HG03095 (cell line): ENCODE measurements at regions not wholly inside any gene's neighbourhood (a gene's known extent, or its start where the extent isn't known, plus 50 kb on each side); places are given as distances from the start of the nearest gene placed in this dataset.
"Not testable (repeated sequence)": the region's sequence is repeated elsewhere in the genome, so short reads cannot be mapped to it uniquely, and the experiment has no call there.

Experiments
- ATAC-seq: cut with Tn5 transposase; IDR thresholded peaks from one replicate; pipeline ENCODE4 v1.9.1; 2021; ENCODE audit warnings: moderate library complexity; ENCODE audit not compliant: unreplicated experiment

DNA sequence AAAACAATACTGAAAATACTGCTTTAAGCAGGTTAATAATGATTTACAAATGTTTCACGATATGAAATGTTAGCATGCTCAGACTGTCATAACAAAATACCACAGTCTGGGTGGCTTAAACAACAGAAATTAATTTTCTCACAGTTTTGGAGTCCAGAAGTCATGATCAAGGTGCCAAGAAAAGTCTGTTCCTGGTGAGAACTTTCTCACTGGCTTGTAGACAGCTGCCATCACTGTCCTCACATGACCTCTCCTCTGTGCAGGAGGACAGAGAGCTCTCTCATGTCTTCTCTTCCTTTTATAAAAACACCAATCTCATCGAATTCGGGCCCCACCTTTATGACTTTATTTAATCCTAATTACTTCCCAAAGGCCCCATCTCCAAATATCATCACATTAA lies 426.7 kb downstream of the KLHL13 start:
- no peak for ATAC-seq

DNA sequence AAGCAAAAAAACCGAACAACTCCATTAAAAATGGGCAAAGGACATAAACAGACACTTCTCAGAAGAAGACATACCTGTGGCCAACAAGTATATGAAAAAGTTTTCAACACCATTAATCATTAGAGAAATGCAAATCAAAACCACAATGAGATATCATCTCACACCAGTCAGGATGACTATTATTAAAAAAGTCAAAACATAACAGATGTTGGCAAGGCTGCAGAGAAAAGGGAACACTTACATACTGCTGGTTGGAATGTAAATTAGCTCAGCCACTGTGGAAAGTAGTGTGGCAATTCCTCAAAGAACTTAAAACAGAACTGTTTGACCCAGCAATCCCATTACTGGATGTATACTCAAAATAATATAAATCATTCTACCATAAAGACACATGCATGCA lies 436.3 kb downstream of the KLHL13 start:
- no peak for ATAC-seq

DNA sequence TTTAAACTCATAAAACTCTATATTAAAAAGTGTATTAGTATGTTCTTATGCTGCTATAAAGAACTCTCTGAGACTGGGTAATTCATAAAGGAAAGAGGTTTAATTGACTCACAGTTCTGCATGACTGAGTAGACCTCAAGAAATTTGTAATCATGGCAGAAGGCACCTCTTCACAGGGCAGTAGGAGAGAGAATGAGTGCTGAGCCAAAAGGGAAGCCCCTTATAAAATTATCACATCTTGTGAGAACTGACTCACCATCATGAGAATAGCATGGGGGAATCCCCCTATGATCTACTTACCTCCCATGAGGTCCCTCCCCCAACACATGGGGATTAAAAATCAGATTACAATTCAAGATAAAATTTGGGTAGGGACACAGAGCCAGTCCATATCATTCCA lies 463.2 kb downstream of the KLHL13 start:
- ATAC-seq = no peak

DNA sequence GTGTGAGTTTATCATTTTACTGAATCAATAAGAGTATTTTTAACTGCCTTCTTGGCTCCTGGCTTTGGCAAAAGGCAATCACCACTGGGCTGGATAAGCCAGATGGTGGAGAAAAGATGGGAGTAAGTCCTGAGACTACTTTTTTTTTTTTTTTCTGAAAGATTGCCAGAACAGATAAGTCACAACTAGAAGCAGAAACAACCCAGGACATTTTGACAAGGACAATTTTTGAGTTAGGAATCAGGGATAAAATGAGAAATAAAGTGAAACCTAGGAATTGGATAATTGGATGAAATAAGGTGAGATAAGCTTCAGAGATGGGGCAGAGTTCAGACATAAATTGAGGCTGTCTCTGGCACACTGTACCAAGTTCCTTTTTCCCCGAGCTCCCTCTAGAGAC lies 471.0 kb downstream of the KLHL13 start:
- ATAC-seq = no peak

DNA sequence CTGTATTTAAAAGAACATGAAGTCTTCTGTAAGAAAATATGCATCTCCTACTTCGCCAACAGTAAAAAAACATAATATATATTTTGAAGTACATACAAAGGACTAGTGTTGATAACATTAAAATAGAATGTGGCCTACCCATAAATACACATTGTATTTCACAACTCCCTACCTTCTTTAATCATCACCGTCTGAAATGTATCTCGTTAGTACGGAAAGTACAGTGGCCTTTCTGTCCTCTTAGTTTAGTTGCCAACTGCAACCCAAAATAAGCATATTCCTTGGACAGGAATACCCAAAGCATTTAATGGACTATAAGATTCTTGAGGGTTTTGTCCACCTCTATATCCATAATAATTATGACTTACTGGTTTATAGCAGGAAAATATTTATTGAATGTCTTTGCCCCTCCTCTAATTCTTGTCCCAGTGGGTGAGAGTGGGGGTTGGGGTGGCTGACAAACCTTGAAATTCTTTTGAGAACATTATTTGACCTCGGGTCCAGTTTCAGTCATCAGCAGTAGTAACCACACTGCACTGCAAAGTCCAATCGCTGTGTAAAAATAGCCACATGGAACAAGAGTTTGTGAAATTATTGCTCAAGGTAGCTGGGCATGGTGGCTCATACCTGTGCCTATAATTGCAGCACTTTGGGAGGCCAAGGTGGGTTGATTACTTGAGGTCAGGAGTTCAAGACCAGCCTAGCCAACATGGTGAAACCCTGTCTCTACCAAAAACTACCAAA lies 474.5 kb downstream of the KLHL13 start:
- no peak for ATAC-seq

DNA sequence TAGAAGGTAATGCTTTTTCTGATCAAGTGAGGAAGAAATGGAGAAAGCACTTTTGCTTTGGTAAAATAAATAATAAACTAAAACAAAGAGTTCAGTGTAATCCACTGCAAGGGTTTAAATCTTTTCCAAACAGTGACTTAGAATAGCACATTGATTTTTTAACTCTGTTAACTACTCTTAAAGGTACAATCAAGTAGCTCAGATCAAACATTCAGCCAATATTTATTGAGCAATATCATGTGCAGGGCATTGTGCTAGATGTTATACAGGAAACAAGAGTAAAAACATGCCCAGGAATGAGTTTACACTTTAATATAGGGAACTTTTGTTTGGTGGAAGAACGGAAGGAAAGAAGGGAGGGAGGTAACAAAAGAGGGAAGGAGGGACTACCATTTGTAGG lies 479.8 kb downstream of the KLHL13 start:
- ATAC-seq = no peak

DNA sequence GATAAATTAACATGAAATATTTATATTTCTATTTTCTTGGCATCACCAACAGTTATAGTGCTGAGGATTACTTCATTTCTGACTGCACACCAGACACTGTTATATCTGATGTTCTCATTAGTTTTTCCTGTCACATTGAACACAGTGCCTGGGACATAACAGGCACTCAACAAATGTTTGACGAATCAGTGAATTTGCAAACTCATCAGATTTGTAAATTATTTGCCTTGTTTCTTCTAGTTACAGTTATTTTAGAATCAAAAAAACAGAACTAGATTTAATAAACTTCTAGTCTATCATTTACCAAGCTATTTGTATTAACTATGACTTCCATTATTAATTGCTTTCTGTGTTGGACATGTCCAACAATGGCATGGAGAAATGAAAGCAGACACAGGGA lies 483.3 kb downstream of the KLHL13 start:
- no peak for ATAC-seq

DNA sequence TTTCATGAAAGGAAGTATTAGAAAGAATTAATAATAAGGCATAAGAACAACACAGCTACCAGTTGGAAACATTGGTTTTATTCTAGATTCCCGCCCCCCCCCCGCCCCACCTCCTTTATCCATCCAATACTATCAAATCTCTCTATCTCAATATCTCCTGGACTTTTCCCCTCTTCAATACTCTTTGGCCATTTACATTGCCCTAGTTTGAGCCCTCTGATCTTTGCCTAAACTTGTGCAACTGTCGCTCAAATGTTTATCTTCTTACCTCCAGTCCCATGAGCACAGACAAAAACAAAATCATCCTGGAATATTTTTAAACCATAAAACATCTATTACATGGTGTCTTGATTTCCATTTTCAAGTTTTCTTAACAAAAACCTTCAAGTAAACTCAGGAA lies 488.2 kb downstream of the KLHL13 start:
- ATAC-seq = no peak

DNA sequence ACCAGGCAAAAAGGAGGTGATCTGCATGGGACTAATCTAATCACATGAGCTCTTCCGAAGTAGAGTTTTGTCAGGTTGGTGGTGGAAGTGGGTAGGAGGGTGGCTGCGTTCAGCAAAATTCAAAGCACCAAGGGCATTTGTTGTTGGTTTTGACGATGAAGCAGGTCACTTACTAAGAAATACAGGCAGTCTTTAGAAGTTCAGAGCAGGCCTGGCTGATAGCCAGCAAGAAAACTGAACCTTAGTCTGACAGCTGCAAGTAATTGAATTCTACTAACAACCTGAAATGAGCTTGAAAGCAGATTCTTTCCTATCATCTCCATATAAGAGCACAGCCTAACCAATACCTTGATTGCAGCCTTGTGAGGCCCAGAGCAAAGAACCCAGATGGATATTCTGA lies 505.8 kb downstream of the KLHL13 start:
- ATAC-seq = no peak

DNA sequence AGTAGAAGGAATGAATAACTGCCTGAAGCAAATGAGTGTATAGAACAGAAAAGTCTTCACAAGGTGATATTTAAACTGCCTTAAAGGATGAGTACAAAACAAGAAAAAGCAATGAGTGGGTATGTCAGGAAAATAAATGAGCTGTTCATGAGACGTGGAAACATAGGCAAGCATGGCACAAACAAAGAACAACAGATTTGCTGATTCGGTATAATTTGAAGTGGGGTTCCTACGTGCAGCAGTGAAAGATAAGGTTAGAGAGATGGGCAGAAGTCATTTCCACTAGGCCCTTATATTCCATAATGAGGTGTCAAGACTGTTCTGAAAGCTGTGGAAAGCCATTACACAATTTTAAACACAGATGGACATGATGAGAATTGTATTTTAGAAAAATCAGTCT lies 506.6 kb downstream of the KLHL13 start:
- no peak for ATAC-seq

DNA sequence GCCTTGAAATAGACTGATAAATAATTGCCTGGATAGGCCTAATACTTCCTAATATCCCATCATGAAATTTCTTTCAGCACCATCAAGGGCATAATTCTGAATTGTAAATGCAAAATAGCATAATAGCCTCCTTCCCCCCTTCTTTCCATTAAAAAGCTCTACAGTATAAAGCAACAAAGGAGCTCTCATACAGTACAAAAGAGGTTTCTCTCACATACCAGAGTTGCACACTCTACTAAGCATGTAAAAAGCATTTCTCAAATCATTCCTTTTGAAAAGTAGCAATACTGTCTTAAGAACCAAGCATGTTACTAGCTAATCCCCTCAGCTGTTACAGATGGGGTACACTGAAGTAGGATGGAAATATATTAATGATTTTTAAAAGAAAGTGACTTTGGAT lies 509.0 kb downstream of the KLHL13 start:
- ATAC-seq = no peak

DNA sequence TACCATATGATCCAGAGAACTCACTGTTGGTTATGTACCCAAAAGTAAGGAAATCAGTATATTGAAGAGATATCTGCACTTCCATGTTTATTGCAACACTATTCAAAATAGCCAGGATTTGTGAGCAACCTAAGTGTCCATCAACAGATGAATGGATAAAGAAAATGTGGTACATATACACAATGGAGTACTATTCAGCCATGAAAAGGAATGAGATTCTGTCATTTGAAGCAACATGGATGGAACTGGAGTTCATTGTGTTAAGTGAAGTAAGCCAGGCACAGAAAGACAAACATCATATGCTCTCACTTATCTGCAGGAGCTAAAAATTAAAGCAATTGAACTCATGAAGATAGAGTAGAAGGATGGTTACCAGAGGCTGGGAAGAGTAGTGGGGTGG lies 510.5 kb downstream of the KLHL13 start:
- not testable (repeated sequence) for ATAC-seq

DNA sequence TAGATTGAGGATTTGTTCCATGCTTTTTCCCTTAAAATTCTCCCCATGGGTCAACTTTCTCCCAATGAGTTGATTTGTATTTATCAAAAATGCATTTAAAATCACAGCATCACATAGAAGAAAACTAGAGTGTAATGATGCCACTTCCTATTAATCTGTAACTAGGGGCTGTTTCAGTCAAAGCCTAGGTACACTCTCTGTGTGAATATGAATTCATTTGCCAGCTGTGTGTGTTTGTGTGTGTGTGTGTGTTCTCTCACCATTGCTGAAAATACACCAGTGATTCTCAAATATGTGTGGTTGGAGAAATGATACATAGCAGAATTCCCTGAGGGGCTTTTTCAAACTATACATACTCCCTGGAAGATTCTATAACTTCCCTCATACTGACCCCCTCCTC lies 546.5 kb downstream of the KLHL13 start:
- ATAC-seq = no peak

DNA sequence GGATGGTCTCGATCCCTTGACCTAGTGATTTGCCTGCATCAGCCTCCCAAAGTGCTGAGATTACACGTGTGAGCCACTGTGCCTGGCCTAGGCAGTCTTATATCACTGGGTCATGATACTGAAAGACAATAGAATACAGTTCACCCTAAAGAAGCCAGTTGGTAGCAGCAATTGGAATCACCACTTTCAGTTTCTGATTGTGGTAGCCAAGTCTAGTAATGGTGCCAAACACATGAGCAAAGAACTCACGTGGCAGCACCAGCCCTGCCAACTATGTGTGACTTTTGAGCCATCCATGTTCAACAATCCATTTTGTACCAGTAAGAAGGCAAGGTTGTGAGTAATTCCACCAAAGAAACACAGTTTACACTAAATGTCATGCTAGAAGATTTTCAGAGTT lies 548.4 kb downstream of the KLHL13 start:
- no peak for ATAC-seq

DNA sequence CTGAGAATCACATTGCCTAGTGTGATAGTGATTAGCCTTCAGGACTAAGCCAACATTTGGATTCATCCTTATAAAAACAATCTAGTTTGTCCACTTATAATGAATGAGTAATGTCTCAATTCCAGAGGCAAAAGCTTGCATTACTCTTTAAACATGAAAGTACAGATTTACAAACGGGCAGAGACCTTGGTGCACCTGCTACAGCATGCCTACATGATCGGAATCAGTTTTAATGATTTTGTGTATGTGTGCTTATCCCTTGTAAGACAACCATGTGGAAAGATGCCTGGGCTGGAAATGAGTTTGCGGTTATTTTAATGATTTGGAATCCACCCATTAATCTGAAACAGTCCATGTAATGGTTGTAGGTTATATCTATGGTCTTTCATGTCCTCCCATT lies 572.7 kb downstream of the KLHL13 start:
- no peak for ATAC-seq

DNA sequence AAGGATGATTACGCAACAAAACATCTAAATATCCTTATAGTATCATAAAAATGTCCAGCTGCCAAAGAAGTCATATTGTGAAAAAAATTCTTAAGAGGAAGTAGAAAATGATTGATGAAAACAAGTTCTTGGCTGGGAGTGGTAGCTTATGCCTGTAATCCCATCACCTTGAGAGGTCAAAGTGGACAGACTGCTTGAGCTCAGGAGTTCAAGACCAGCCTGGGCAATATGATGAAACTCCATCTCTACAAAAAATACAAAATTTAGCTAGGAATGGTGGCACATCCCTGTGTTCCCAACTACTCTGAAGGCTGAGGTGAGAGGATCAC lies 577.6 kb downstream of the KLHL13 start:
- ATAC-seq = no peak

DNA sequence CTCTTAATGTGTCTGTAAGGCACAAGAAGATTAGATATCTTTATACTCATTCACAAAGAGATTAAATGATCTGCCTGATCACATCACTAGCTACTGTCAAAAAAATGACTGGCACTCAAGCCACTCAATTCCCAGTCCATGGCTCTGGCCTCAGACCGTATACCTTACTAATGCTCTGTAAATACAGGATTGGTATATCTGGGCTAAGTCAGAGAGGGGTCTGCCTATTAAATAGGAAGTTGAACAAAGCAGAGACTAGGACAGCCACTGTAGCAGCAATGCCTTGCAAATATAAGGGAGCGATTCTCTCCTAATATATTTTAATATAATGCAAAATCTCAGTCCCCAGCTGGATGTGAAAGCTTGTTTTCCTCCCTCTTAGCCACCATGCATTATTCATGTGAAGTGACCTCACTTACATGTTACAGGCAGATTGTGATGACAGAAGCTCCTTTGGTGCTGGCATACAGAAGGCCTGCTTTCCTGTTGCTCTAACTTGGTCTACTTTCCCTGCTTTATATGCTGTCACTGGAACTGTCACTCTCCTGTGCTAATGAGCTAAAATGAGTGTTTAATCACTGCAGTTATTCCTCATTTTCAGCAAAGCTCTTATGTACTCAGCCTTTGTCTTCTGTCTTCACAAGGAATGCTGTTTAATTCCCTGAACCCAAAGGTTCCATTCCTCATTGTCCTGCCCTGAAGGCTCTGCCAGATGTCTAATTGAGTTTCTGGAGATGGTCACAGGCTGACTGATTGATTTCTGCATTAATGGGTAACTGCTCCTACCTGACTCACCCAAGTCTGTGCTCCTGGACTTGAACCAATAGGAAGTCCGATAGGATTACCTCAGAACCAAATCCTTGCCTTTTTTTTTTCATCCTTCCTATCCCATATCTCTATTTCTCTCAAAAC lies 578.2 kb downstream of the KLHL13 start:
- ATAC-seq = no peak

DNA sequence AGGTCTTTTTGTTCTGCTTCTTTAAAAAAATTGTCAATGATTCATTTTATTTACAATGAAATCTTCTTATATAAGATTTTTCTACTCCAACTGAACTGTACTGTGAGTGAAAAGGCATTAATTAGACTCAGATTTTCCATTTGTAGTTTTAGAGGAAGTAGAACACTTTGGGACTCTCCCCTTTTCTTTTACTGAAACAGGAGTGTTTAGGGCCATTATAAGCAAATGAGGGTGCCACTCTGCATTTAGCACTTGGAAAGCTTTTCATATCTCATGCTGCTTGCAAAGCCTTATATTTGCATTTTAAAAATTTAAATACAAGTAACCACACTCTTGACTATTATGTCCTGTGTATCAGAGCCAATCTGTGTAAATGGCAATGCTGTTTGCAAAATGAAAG lies 584.3 kb downstream of the KLHL13 start:
- ATAC-seq = no peak

DNA sequence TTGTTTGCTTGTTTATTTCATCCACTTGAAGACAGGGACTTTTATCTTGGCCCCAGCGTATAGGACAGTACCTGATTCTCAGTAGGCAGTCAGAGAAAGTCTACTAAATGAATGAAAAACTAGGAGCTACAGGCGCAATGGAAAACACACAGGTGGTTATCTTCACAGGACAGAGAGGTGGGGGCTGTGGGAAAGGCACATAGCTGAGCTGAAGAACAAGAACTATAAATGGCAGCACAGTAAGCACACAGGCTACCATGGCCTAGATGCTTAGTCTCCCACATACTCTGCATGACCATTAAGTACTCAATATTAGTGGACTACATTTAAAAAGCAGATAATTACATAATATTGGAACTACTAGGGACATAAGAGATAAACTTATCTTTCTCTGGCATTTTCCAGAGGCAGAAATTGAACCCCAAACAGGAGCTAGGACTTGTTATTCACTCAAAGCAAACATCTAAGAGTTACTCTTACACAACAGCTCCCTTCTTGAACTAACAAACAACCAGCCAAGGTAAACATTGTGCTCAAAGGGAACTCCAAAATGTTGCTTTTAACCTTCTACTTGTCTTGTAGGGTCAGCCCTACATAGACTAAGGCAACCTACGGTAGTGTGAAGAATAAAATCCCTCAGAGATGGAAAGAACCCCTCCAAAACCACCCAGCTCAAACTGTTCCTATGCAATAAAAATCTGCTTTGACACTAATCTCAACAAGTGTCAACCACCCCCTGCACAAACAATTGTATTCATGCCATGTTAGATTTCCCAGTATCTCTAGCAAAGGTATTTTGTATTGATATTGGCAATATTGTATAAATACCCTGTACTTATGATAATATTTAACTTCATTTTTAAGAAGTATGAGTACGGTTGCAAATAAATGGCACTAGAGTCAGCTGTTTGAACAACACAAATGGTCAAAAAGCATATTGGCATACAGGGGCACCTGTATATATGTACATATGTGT lies 593.6 kb downstream of the KLHL13 start:
- no peak for ATAC-seq

DNA sequence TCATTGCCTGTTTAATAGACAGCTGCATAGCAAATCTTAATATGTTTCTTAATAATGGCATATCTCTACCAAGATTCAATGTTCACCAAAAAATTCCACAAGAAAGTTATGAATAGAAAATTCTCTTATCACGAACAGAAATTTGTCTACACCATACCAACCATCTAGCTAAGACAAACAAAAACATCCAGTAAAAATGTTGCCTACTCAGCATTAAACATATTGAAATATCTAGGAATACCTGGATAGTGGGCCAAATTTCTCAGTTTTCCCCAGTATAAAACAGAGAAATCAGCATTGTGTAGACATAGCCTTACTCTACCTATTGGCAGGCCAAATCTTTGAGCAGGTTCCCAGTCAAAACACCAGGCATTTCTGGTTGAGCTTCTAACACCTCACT lies 598.6 kb downstream of the KLHL13 start:
- ATAC-seq = no peak

DNA sequence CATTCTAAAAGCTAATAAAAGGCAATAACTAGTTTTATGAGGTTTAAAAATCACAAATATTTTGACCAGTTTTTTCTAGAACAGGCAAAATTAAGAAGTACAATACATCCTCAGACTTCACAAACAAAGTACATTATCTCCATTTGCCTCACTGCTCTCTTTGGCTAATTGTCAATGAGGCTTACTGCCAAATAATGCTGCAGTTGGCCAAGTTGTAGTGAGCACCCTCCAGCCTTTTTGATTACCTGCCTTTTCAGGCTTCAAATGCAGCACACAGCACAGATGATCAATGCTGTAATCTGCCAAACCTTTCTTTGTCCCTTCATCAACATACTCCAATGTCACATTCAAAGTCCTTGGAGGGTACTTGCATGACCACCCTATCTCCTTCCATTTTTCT lies 605.2 kb downstream of the KLHL13 start:
- no peak for ATAC-seq
